ENCODE measurements at regions not wholly inside any gene's neighbourhood (a gene's known extent, or its start where the extent isn't known, plus 50 kb on each side); places are given as distances from the start of the nearest gene placed in this dataset.

- H3K4me3 ChIP-seq (replicated peaks; ENCODE audit: low read depth, low read length): no peak overlapping the region
- no peak for TF ChIP-seq CTCF (IDR thresholded peaks at IDR 0.05; ENCODE audit: low read length, missing control alignments)
- DNase-seq (ENCODE audit: low read depth): no peak
Measured at GRCh38 chr2:10217489-10218435, 84.9 kb upstream of the HPCAL1 start.

- no peak for TF ChIP-seq CTCF (IDR thresholded peaks at IDR 0.05; ENCODE audit: low read length, missing control alignments)
- H3K4me3 ChIP-seq (replicated peaks; ENCODE audit: low read depth, low read length): no peak overlapping the region
- no peak for DNase-seq (ENCODE audit: low read depth)
Measured at GRCh38 chr2:10220045-10220901, 82.4 kb upstream of the HPCAL1 start.

- no peak overlapping the region for H3K4me3 ChIP-seq (replicated peaks; ENCODE audit: low read depth, low read length)
- peak; percentile 58 for DNase-seq (ENCODE audit: low read depth)
- no peak for TF ChIP-seq CTCF (IDR thresholded peaks at IDR 0.05; ENCODE audit: low read length, missing control alignments)
Measured at GRCh38 chr2:10220902-10221391, 81.8 kb upstream of the HPCAL1 start.

GRCh38 chr2:10221443-10221842 lies 81.3 kb upstream of the HPCAL1 start:
- no peak overlapping the region for H3K4me3 ChIP-seq (replicated peaks; ENCODE audit: low read depth, low read length)
- TF ChIP-seq CTCF (IDR thresholded peaks at IDR 0.05; ENCODE audit: low read length, missing control alignments): no peak
- no peak for DNase-seq (ENCODE audit: low read depth)

- no peak overlapping the region for H3K4me3 ChIP-seq (replicated peaks; ENCODE audit: low read depth, low read length)
- no peak for TF ChIP-seq CTCF (IDR thresholded peaks at IDR 0.05; ENCODE audit: low read length, missing control alignments)
- no peak for DNase-seq (ENCODE audit: low read depth)
Measured at GRCh38 chr2:10221976-10222870, 80.5 kb upstream of the HPCAL1 start.

GRCh38 chr2:10223471-10223870 lies 79.2 kb upstream of the HPCAL1 start:
- TF ChIP-seq CTCF (IDR thresholded peaks at IDR 0.05; ENCODE audit: low read length, missing control alignments): no peak
- no peak overlapping the region for H3K4me3 ChIP-seq (replicated peaks; ENCODE audit: low read depth, low read length)
- DNase-seq (ENCODE audit: low read depth): no peak
